ENCODE measurements at regions not wholly inside any gene's neighbourhood (a gene's known extent, or its start where the extent isn't known, plus 50 kb on each side); places are given as distances from the start of the nearest gene placed in this dataset.

- DNase-seq (ENCODE audit: low read depth in 2 of 2) = peak in 1 of 2 donors; percentile 54
Measured at GRCh38 chr5:99733146-99733545, 802.0 kb upstream of the FAM174A start.

- peak in 1 of 2 donors; percentile 64 for DNase-seq (ENCODE audit: low read depth in 2 of 2)
Measured at GRCh38 chr5:99730653-99731052, 801.8 kb upstream of the CHD1 start.

- DNase-seq (ENCODE audit: low read depth in 2 of 2) = no peak
Measured at GRCh38 chr5:99724732-99725290, 796.0 kb upstream of the CHD1 start.

- DNase-seq (ENCODE audit: low read depth in 2 of 2) = no peak
Measured at GRCh38 chr5:99721506-99721905, 792.7 kb upstream of the CHD1 start.

- no peak for DNase-seq (ENCODE audit: low read depth in 2 of 2)
Measured at GRCh38 chr5:99715921-99716320, 787.1 kb upstream of the CHD1 start.

- no peak for DNase-seq (ENCODE audit: low read depth in 2 of 2)
Measured at GRCh38 chr5:99706160-99706559, 777.4 kb upstream of the CHD1 start.

- DNase-seq (ENCODE audit: low read depth in 2 of 2) = no peak
Measured at GRCh38 chr5:99702565-99702964, 773.8 kb upstream of the CHD1 start.

- no peak for DNase-seq (ENCODE audit: low read depth in 2 of 2)
Measured at GRCh38 chr5:99694884-99695283, 766.1 kb upstream of the CHD1 start.

- DNase-seq (ENCODE audit: low read depth in 2 of 2) = no peak
Measured at GRCh38 chr5:99686538-99686937, 757.7 kb upstream of the CHD1 start.

GRCh38 chr5:99675974-99676373 is 747.2 kb upstream of the CHD1 start:
- DNase-seq (ENCODE audit: low read depth in 2 of 2) = no peak

GRCh38 chr5:99674101-99674500 is 745.3 kb upstream of the CHD1 start:
- DNase-seq (ENCODE audit: low read depth in 2 of 2) = no peak

GRCh38 chr5:99664972-99665371 is 736.2 kb upstream of the CHD1 start:
- DNase-seq (ENCODE audit: low read depth in 2 of 2) = no peak

GRCh38 chr5:99651298-99651697 is 722.5 kb upstream of the CHD1 start:
- no peak for DNase-seq (ENCODE audit: low read depth in 2 of 2)

GRCh38 chr5:99646011-99646647 is 717.3 kb upstream of the CHD1 start:
- DNase-seq (ENCODE audit: low read depth in 2 of 2) = no peak

- DNase-seq (ENCODE audit: low read depth in 2 of 2) = no peak
Measured at GRCh38 chr5:99644822-99645221, 716.0 kb upstream of the CHD1 start.

- DNase-seq (ENCODE audit: low read depth in 2 of 2) = no peak
Measured at GRCh38 chr5:99640646-99641045, 711.8 kb upstream of the CHD1 start.

- no peak for DNase-seq (ENCODE audit: low read depth in 2 of 2)
Measured at GRCh38 chr5:99639905-99640304, 711.1 kb upstream of the CHD1 start.

GRCh38 chr5:99636663-99637062 is 707.9 kb upstream of the CHD1 start:
- no peak for DNase-seq (ENCODE audit: low read depth in 2 of 2)

- DNase-seq (ENCODE audit: low read depth in 2 of 2) = peak in 1 of 2 donors; percentile 5
Measured at GRCh38 chr5:99621772-99622681, 693.2 kb upstream of the CHD1 start.

- DNase-seq (ENCODE audit: low read depth in 2 of 2) = no peak
Measured at GRCh38 chr5:99617335-99617734, 688.5 kb upstream of the CHD1 start.

GRCh38 chr5:99614888-99615287 is 686.1 kb upstream of the CHD1 start:
- DNase-seq (ENCODE audit: low read depth in 2 of 2) = no peak

- DNase-seq (ENCODE audit: low read depth in 2 of 2) = no peak
Measured at GRCh38 chr5:99607124-99607523, 678.3 kb upstream of the CHD1 start.

- no peak for DNase-seq (ENCODE audit: low read depth in 2 of 2)
Measured at GRCh38 chr5:99605904-99606303, 677.1 kb upstream of the CHD1 start.
